ENCODE measurements at regions not wholly inside any gene's neighbourhood (a gene's known extent, or its start where the extent isn't known, plus 50 kb on each side); places are given as distances from the start of the nearest gene placed in this dataset.

- DNase-seq (no peak), ATAC-seq (ENCODE audit: low FRiP score in 2 of 2) (no peak)
- Histone ChIP-seq H3K9me3 (no peaks in the 10 kb centered on the region), H3K4me1 (no peaks in the 10 kb centered on the region), H3K27ac (no peak overlapping the region), H3K36me3 (no peaks in the 10 kb centered on the region), H3K4me3 (no peak overlapping the region), H3K27me3 (no peaks in the 10 kb centered on the region)
- WGBS, 2 donors, result 56 to 82% methylated on average over 2 of the region's 2 CpGs
- TF ChIP-seq POLR2AphosphoS5 (IDR thresholded peaks at IDR 0.05) (no peak), CTCF (IDR thresholded peaks at IDR 0.05) (no peak), EP300 (IDR thresholded peaks at IDR 0.05) (no peak), POLR2A (IDR thresholded peaks at IDR 0.05) (no peak)
Measured at GRCh38 chr18:55912071-55912470, 324.1 kb upstream of the TCF4 start.

- no peaks in the 10 kb centered on the region for H3K9me3 ChIP-seq
- H3K27me3 ChIP-seq, result no peaks in the 10 kb centered on the region
- WGBS, 2 donors, result 43 to 45% methylated on average over 2 of the region's 2 CpGs
- TF ChIP-seq EP300 (IDR thresholded peaks at IDR 0.05) (no peak), CTCF (IDR thresholded peaks at IDR 0.05) (no peak), POLR2AphosphoS5 (IDR thresholded peaks at IDR 0.05) (no peak), POLR2A (IDR thresholded peaks at IDR 0.05) (no peak)
- no peak overlapping the region for H3K27ac ChIP-seq
- DNase-seq (no peak), ATAC-seq (ENCODE audit: low FRiP score in 2 of 2) (no peak)
- no peak overlapping the region for H3K4me3 ChIP-seq
- no peaks in the 10 kb centered on the region for H3K36me3 ChIP-seq
- H3K4me1 ChIP-seq, result no peaks in the 10 kb centered on the region
Measured at GRCh38 chr18:55910296-55910695, 322.3 kb upstream of the TCF4 start.

GRCh38 chr18:55908901-55909366 is 320.9 kb upstream of the TCF4 start:
- 73 to 74% methylated on average over 4 of the region's 4 CpGs for WGBS, 2 donors
- no peak overlapping the region for H3K4me3 ChIP-seq
- H3K9me3 ChIP-seq, result no peaks in the 10 kb centered on the region
- no peak for TF ChIP-seq POLR2AphosphoS5 (IDR thresholded peaks at IDR 0.05)
- TF ChIP-seq POLR2A (IDR thresholded peaks at IDR 0.05), result no peak
- TF ChIP-seq CTCF (IDR thresholded peaks at IDR 0.05), result no peak
- TF ChIP-seq EP300 (IDR thresholded peaks at IDR 0.05), result no peak
- H3K27ac ChIP-seq, result no peak overlapping the region
- H3K27me3 ChIP-seq, result no peaks in the 10 kb centered on the region
- ATAC-seq (ENCODE audit: low FRiP score in 2 of 2) (no peak), DNase-seq (no peak)
- H3K36me3 ChIP-seq, result no peaks in the 10 kb centered on the region
- no peaks in the 10 kb centered on the region for H3K4me1 ChIP-seq

GRCh38 chr18:55907453-55908175 is 319.6 kb upstream of the TCF4 start:
- no peaks in the 10 kb centered on the region for H3K27me3 ChIP-seq
- WGBS, 2 donors, result 38 to 45% methylated on average over 6 of the region's 6 CpGs
- no peak overlapping the region for H3K27ac ChIP-seq
- H3K9me3 ChIP-seq, result no peaks in the 10 kb centered on the region
- H3K4me3 ChIP-seq, result no peak overlapping the region
- DNase-seq (no peak), ATAC-seq (ENCODE audit: low FRiP score in 2 of 2) (no peak)
- TF ChIP-seq POLR2A (IDR thresholded peaks at IDR 0.05) (no peak), EP300 (IDR thresholded peaks at IDR 0.05) (no peak), POLR2AphosphoS5 (IDR thresholded peaks at IDR 0.05) (no peak), CTCF (IDR thresholded peaks at IDR 0.05) (no peak)
- no peaks in the 10 kb centered on the region for H3K36me3 ChIP-seq
- H3K4me1 ChIP-seq, result no peaks in the 10 kb centered on the region

GRCh38 chr18:55906536-55906935 is 318.5 kb upstream of the TCF4 start:
- no peaks in the 10 kb centered on the region for H3K4me1 ChIP-seq
- H3K27me3 ChIP-seq, result no peaks in the 10 kb centered on the region
- ATAC-seq (ENCODE audit: low FRiP score in 2 of 2), result no peak
- H3K36me3 ChIP-seq, result no peaks in the 10 kb centered on the region
- DNase-seq, result no peak
- H3K4me3 ChIP-seq, result no peak overlapping the region
- no peak overlapping the region for H3K27ac ChIP-seq
- 71 to 76% methylated on average over 2 of the region's 2 CpGs for WGBS, 2 donors
- no peak for TF ChIP-seq EP300 (IDR thresholded peaks at IDR 0.05)
- TF ChIP-seq CTCF (IDR thresholded peaks at IDR 0.05), result no peak
- no peak for TF ChIP-seq POLR2A (IDR thresholded peaks at IDR 0.05)
- TF ChIP-seq POLR2AphosphoS5 (IDR thresholded peaks at IDR 0.05), result no peak
- H3K9me3 ChIP-seq, result no peaks in the 10 kb centered on the region
